Smooth muscle cell (in vitro differentiated cells): ENCODE measurements at regions not wholly inside any gene's neighbourhood (a gene's known extent, or its start where the extent isn't known, plus 50 kb on each side); places are given as distances from the start of the nearest gene placed in this dataset.

Source experiments
- DNase-seq: peaks from one replicate; lab custom pipeline; 2025; ENCODE audit not compliant: unreplicated experiment; lab: John Stamatoyannopoulos, UW
- H2AFZ ChIP-seq: fragments of 200-600 bp; sonication (generic); 2 replicates; pipeline ENCODE4 v1.6.0; 2016; ENCODE audit warnings: antibody characterized with exemption, low read depth, mild to moderate bottlenecking
- H3F3A ChIP-seq: fragments of 200-600 bp; sonication (generic); 2 replicates; pipeline ENCODE4 v1.6.0; 2017; ENCODE audit warnings: antibody characterized with exemption, low read depth
- H3K27ac ChIP-seq: fragments of 200-600 bp; sonication (generic); 2 replicates; pipeline ENCODE4 v1.5.1; 2016; ENCODE audit warnings: low read depth, mild to moderate bottlenecking
- H3K27me3 ChIP-seq: fragments of 200-600 bp; sonication (generic); 2 replicates; pipeline ENCODE4 v1.6.1; 2016; ENCODE audit warnings: low read depth, mild to moderate bottlenecking
- H3K36me3 ChIP-seq: fragments of 200-600 bp; sonication (generic); 2 replicates; pipeline ENCODE4 v1.5.1; 2016; ENCODE audit warnings: low read depth
- H3K4me1 ChIP-seq: fragments of 200-600 bp; sonication (generic); 2 replicates; pipeline ENCODE4 v1.5.1; 2016; ENCODE audit warnings: low read depth
- H3K4me2 ChIP-seq: fragments of 200-600 bp; sonication (generic); 2 replicates; pipeline ENCODE4 v1.6.0; 2016; ENCODE audit warnings: mild to moderate bottlenecking
- H3K4me3 ChIP-seq: fragments of 200-600 bp; sonication (generic); 2 replicates; pipeline ENCODE4 v1.5.1; 2016; ENCODE audit warnings: mild to moderate bottlenecking
- H3K79me2 ChIP-seq: fragments of 200-600 bp; sonication (generic); 2 replicates; pipeline ENCODE4 v1.6.0; 2016; ENCODE audit warnings: low read depth, mild to moderate bottlenecking
- H3K9ac ChIP-seq: fragments of 200-600 bp; sonication (generic); 2 replicates; pipeline ENCODE4 v1.6.0; 2016; ENCODE audit warnings: low read depth
- H3K9me3 ChIP-seq: fragments of 200-600 bp; sonication (generic); replicated peaks from 2 replicates; pipeline ENCODE4 v1.5.1; 2016; ENCODE audit warnings: low read depth
- H4K20me1 ChIP-seq: fragments of 200-600 bp; sonication (generic); 2 replicates; pipeline ENCODE4 v1.6.0; 2016; ENCODE audit warnings: low read depth
- CTCF ChIP-seq: fragments of 200-600 bp; sonication (generic); IDR thresholded peaks from 2 replicates; pipeline ENCODE4 v1.5.1; 2017; ENCODE audit warnings: borderline replicate concordance, mild to moderate bottlenecking, antibody characterized with exemption; ENCODE audit not compliant: insufficient read depth, poor library complexity, severe bottlenecking
- WGBS: methylation state at CpG from one replicate; pipeline ENCODE4 v1.1.7; 2016; ENCODE audit warnings: low lambda C conversion rate; 5-methylcytosine and 5-hydroxymethylcytosine counted together

- no peak overlapping the region for H3K9ac ChIP-seq
- TF ChIP-seq CTCF: no peak
- no peak for DNase-seq
- WGBS: 94% methylated on average over 10 of the region's 10 CpGs
- H3F3A ChIP-seq: no peaks in the 10 kb centered on the region
- H3K36me3 ChIP-seq: no peaks in the 10 kb centered on the region
- no peak overlapping the region for H3K27ac ChIP-seq
- H3K9me3 ChIP-seq: no peaks in the 10 kb centered on the region
- H4K20me1 ChIP-seq: no peaks in the 10 kb centered on the region
- no peaks in the 10 kb centered on the region for H3K4me1 ChIP-seq
- H2AFZ ChIP-seq: no peak overlapping the region
- H3K4me3 ChIP-seq: no peak overlapping the region
- no peak overlapping the region for H3K4me2 ChIP-seq
- H3K27me3 ChIP-seq: peaks cover 6% of the 10 kb centered on the region
- no peaks in the 10 kb centered on the region for H3K79me2 ChIP-seq
Measured at GRCh38 chr6:165793287-165793825, 130.3 kb upstream of the PDE10A start.

- no peak overlapping the region for H2AFZ ChIP-seq
- H3K27ac ChIP-seq: no peak overlapping the region
- no peak overlapping the region for H3K4me3 ChIP-seq
- no peaks in the 10 kb centered on the region for H3K79me2 ChIP-seq
- TF ChIP-seq CTCF: no peak
- H3K36me3 ChIP-seq: no peaks in the 10 kb centered on the region
- no peaks in the 10 kb centered on the region for H4K20me1 ChIP-seq
- H3K27me3 ChIP-seq: peaks cover 9% of the 10 kb centered on the region
- WGBS: 91% methylated on average over 24 of the region's 24 CpGs
- H3K9me3 ChIP-seq: no peaks in the 10 kb centered on the region
- H3K4me1 ChIP-seq: no peaks in the 10 kb centered on the region
- no peak for DNase-seq
- no peak overlapping the region for H3K4me2 ChIP-seq
- no peaks in the 10 kb centered on the region for H3F3A ChIP-seq
- H3K9ac ChIP-seq: no peak overlapping the region
Measured at GRCh38 chr6:165791876-165792437, 128.9 kb upstream of the PDE10A start.

GRCh38 chr6:165791306-165791705 lies 128.3 kb upstream of the PDE10A start:
- peaks cover 14% of the 10 kb centered on the region for H3K27me3 ChIP-seq
- no peaks in the 10 kb centered on the region for H3K4me1 ChIP-seq
- H3K4me2 ChIP-seq: no peak overlapping the region
- no peak for DNase-seq
- no peak overlapping the region for H3K27ac ChIP-seq
- no peaks in the 10 kb centered on the region for H3F3A ChIP-seq
- no peak overlapping the region for H3K9ac ChIP-seq
- no peaks in the 10 kb centered on the region for H3K79me2 ChIP-seq
- TF ChIP-seq CTCF: no peak
- H4K20me1 ChIP-seq: no peaks in the 10 kb centered on the region
- 89% methylated on average over 9 of the region's 9 CpGs for WGBS
- H3K4me3 ChIP-seq: no peak overlapping the region
- no peaks in the 10 kb centered on the region for H3K9me3 ChIP-seq
- no peaks in the 10 kb centered on the region for H3K36me3 ChIP-seq
- H2AFZ ChIP-seq: no peak overlapping the region

GRCh38 chr6:165782812-165783211 lies 119.8 kb upstream of the PDE10A start:
- 74% methylated on average over 3 of the region's 3 CpGs for whole genome bisulfite sequencing
- H3K4me3 ChIP-seq: no peak overlapping the region
- no peak overlapping the region for H3K27ac ChIP-seq

More at GRCh38 chr6:165782812-165783211, 119.8 kb upstream of the PDE10A start:
- no peak overlapping the region for H2AFZ ChIP-seq
- no peaks in the 10 kb centered on the region for H4K20me1 ChIP-seq
- H3K4me1 ChIP-seq: no peaks in the 10 kb centered on the region
- H3K9ac ChIP-seq: no peak overlapping the region
- no peaks in the 10 kb centered on the region for H3F3A ChIP-seq
- DNase-seq: no peak
- no peaks in the 10 kb centered on the region for H3K36me3 ChIP-seq
- H3K27me3 ChIP-seq: peaks cover 42% of the 10 kb centered on the region
- H3K9me3 ChIP-seq: no peaks in the 10 kb centered on the region
- TF ChIP-seq CTCF: no peak
- no peaks in the 10 kb centered on the region for H3K79me2 ChIP-seq
- H3K4me2 ChIP-seq: no peak overlapping the region
